SKM-1 treated with dmso at 0.1 percent for 144 hours (cell line): ENCODE measurements at regions not wholly inside any gene's neighbourhood (a gene's known extent, or its start where the extent isn't known, plus 50 kb on each side); places are given as distances from the start of the nearest gene placed in this dataset.

Experiments
- DNase-seq: peaks from one replicate; lab custom pipeline; 2025; ENCODE audit not compliant: unreplicated experiment; lab: John Stamatoyannopoulos, UW

DNA sequence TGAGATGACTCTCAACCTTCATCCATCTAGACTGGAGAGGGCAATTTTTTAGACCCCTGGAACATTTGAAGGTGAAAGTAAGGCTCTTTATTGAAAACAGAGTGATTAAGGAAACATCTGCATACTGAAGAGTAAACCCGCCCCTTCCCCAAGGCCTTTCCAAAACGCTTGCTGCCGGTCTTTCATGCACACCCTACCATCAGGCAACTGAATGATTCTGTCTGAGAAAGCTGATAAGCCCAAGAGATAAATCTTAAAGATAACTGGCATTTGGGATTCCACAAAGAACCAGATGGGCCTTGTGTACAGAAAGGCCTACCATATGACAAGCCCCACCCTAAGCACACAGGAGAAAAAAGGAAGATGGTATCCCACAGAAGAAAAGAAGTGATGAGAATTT is 54.4 kb upstream of the PIK3R1 start:
- no peak for DNase-seq

DNA sequence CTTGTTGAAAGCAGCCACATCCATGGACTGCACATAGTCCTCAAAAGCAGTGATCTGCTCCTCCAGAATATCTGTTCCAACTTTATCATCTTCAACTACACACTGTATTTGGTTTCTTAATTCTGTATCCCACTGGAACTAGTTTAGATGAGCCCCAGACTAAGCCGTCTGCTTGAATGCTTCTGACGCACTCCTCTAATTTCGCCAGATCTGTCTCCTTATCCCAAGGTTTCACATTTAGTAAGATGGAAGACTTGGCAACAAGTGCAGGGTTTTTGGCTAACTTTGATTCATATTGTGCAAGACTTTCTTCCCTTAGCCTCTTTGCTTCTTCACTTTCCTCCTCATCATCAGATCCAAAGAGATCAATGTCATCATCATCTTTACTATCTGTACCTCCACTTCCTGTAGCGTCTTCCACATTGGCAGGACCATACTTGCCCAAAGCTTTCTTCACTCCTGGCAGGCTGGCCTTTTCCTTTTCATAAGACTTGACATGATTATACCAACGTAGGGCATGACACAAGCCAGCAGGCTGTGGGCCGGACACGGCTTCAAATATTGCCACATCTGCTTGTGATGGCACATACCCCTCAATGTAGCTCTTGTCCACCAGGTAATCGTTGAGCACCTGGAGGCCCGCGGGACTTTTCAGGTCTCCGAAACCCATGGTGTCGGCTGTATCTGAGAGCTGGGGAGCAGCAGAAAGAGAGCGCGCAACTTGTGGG is 56.2 kb upstream of the PIK3R1 start:
- no peak for DNase-seq

DNA sequence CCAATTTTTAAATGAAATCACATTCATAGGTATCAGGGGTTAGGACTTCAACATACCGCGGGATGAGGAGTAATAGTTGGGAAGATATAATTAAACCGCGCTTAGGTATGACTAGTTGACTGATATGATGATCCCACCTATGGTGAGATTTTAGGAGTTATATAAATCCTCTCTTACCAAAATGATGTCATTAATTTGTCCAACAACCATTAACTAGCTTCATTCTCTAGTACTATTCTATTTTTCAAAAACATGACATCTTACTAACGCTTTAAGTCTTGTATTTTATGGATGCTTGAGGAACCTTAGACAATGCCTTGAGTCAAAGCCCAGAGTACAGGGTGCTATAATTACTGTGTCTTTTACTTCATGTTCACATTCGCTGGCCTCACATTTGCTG is 59.6 kb upstream of the PIK3R1 start:
- no peak for DNase-seq

DNA sequence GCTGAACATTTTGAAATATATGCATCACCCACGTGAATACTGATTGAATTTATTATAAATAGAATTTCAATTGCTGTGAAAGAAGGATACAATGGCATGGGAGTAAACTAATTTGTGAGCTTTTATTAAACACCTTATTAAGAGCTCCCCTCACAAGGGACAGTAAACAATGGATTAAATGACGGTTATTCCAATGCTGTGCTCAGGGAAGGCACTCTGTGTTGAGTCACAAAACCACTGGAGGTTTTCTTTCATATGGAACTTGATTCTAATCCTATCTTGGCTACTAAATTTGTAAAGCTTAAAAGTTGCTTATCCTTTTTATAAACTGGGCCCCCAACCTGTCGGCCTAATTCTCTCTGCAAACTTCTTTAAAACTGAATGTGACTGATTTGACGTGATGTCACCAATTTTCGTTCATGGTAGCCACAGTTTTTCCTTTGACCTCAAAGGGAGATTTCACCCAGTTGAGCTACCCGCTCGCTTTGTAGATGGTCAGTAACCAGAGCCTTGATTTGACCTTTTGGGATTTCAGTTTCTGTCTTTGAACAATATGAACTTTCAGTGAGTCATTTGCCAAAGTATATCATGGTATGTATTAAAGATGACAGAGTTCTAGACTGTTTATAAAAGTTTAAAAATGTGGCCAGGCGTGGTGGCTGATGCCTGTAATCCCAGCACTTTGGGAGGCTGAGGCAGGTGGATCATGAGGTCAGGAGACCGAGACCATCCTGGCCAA is 61.3 kb upstream of the PIK3R1 start:
- no peak for DNase-seq

DNA sequence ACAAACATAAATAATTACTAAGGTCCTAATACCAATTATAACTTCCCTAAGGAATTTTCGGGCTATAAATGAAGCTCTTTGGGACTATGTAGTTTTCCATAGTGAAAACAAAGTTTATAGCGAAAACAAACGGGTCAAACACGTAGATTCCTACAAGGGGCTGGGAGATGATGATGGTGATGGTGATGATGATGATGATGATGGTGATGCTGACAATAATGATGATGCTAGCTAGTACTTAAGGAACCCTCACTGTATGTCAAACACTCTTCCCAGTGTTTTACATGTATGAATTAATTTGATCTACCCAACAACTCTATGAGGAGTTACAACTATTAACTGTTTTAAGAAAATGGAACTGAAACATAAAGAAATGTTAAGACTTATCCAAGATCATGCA is 63.7 kb upstream of the PIK3R1 start:
- DNase-seq = no peak

DNA sequence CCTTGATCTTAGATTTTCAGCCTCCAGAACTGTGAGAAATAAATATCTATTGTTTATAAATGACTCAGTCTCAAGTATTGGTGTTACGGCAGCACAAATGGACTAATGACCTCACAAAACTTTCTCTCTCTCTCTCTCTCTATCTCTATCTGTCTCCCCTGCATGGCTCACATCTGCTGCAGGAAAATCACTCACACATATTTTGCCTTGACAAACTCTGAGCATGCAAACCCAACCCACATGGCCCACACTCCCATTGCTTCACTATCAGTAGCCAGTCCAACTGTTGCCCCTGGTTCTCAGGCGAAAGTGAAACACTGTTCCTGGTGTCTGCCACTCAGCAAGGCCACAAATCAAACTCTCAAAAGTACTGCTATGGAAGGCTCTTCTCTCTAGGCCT is 66.4 kb upstream of the PIK3R1 start:
- DNase-seq = no peak

DNA sequence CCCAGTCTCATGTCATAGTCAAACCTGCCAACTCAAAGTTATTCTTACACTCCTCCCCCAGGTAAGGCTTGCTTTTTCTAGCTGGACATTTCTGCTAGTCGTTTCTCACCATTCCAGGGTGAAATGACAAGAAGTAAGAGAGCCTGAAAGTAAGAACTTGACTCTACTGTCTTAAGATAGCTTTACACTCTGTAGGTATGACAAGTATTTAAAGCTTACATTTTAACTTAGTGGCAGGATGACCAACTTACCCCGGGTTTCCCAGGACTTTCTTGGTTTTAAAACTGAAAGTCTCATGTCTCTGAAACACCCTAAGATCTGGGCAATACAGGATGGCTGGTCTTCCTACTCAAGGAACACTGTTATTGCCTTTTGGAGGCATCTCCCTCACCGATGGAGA is 67.5 kb upstream of the PIK3R1 start:
- DNase-seq = no peak

DNA sequence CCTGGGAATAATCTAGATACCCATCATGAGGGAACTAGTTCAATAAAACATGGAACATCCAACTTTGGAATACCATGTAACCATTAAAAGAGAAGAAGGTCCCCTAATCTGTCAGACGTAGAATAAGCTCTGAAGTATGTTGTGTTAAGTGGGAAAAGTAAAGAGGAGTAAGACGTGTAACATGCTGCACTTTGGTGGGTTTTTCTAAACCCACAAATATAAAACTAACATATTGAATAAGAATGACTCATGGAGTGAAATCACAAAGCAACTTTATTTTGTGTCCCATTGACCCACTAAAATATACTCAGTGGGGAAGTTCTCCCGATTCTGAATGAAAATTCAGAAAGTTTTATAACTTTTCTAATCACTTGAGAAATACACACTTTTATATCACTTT is 67.9 kb upstream of the PIK3R1 start:
- DNase-seq = no peak

DNA sequence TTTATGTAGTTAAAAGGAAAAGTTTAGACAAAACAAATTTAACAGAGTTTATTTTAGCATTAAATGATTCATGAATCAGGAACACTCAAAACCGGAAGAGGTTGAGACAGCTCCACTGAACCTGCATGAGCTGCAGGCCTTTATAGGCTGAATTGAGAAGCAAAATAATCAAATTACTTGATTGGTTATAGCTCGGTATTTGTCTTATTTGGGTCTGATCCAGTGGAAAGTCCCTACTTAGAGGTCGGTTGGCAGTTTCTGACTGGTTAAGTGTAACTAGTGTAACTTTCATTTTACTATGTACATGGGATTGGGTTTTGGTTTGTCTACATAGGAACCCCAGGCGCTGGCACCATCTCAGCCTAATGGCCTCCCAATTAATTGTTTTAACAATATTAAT is 74.1 kb upstream of the PIK3R1 start:
- DNase-seq = no peak

DNA sequence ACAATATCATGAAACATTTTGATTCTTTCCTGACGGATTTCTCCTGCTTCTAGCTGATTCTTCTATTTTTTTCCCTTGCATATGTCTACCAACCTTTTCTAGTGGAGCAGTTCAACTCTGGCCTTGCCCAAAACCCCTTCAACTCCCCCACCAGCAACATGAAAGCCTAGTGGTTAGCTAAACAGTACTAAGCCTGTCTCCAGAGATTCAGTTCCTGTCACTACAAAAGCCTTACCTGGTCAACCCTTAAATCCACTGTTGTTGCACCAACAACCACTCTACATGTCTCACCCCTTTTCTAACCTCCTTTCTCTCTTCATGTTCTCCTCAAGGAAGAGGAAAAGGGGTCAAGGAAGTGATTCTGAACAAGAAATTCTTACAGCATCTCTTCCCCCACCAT is 74.8 kb upstream of the PIK3R1 start:
- DNase-seq = no peak

DNA sequence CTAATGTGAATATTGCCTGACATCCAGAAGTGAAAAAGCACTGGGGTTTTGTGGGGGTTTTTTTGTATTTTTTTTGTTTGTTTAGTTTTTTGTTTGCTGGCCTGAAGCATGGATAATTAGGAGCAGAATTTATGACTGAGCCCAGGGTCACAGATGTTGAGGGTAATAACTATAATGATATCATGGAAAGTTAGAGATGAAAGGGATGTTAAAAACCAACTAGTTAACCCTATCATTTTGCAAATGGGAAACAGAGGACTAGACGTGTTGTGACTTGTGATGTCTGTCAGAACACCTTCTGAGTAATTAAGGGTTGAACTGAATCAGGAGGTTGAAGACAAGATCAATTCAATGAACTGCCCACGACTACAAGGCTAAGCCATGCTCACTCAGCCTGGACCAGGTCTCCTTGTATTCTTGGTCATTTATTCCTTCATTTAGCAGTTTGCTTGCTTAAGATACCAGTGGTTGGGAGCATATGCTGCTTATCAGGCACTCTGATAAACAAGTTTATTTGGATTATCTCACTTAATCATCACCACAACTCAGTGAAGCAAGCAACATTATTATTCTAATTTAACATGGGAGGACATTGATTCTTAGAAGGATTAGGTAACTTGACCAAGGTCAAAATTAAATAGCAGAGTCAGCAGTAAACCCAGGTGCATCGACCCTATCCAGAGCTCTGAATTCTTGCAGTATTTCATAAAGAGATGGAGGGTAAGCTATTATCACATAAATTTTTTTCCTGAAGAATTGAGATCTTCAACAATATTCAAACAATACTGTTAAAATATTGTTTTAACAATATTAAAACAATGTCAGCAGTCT is 75.7 kb upstream of the PIK3R1 start:
- no peak for DNase-seq

DNA sequence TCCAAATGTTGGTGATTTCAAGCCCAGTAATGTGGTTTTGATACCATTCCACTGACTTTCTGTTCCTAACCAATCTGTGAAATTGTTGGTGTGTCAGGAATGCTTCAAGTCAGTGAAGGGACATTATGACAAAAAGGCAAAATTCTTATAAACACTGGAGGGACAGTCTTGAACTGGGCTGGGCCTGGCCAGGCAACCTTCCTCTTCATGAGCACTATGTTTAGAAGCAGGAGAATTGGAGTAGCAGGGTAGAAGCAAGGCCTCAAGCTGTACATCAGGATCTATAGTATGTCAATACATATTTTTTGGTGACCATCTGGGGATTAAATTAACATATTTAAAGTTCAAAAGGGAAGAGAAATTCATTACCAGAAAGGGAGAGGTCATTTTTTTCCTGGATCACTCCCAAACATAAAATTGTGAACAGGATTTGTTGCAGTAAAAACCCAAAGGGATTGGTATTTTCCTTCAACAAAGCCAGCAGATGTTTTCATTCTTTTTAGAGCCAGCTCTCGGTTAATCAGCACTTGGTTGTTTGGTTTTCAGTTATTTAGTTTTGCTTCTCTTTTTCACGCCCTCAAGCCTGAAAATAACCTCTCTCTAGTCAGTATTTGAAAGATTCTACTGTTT is 77.9 kb upstream of the PIK3R1 start:
- no peak for DNase-seq

DNA sequence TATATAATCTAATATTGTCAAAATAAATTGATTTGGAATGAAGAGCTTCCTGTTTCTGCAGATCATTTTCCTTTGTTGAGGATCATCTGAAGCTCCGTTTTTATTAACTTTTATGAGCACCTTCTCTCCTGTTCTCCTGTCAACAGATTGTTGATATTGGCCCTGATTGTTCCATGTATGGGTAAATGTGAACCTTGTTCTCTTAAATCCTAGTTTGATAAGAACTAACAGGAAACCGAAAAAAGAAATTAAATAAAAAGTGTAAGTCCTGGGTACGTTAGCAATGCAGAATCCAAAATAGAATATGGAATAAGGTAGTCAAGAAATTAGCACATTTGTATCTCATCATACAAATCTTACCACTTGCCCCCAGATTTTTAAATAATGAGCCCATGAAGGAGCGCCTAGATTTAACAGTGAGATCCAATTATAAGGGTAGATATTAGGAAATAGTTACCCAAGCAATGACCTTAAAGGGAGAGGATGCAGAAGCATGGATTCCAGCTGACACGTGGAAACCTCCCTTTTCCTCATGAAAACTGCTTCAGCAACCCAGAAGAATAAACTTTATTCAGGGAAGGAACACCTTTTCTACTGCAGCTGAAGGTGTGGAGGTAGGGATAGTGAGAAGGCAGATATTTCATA is 80.8 kb upstream of the PIK3R1 start:
- no peak for DNase-seq

DNA sequence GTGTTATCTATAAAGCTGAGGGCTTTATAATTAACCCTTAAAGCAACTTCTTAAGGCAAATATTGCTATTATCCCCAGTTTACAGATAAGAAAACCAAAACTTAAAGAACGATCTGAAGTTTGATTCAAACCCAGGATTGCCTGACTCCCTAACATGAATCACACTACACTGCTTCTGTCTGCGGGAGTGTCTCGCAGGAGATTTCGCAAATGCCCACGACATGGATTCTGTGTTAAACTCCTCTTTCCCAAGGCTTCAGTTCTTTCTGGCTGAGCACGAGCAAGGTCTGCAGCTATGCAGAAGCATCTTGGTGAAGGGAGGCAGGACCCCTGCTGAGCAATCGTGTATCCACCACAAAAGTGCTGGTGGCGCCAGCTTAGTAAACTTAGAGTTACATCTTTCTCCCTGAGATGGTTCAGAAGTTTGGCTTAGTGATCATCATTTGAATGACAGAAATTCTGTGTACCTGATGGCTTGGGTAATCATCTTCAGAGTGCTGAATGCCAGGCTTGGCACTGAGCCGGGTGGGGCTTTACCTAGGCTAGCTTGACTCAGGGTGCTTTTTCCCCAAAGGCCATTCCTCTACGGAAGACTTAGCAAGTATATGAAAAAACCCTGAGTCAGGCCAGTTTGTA is 81.4 kb upstream of the PIK3R1 start:
- no peak for DNase-seq

DNA sequence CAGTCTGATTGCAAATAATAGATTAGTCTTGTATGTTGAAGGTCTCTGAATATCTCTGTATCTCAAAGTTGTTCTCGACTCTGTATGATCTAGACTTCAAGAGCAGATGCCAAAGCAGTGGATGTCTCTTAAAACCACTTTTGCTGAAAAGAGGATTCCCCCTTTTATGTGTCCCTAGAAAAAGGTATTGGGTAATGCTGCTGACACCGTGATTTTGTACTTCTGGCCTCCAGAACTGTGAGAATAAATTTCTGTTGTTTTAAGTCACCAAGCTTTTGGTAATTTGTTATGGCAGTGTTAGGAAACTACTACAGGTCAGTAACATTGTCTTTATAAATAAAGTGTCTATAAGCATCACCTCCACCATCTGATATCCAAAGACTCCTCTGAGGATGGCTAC is 85.3 kb upstream of the PIK3R1 start:
- no peak for DNase-seq

DNA sequence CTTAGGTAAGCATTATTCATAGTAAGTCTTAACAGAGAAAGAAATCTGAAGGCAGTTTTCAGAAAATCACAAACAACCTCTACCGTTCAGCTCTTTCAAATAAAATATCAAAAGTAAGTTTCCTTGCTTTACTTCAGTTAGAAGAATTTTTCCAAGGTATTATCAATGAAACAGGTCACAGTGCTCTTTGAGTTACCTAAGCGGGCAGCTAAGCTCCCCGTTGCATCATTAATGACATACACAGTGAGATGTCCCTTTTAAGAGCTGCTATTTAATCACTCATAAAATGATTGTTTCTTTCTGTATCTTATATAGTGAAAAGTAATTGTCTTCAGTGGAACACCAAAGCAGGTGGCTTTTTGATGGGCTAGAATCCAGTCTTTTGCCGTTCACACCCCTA is 86.2 kb upstream of the PIK3R1 start:
- no peak for DNase-seq

DNA sequence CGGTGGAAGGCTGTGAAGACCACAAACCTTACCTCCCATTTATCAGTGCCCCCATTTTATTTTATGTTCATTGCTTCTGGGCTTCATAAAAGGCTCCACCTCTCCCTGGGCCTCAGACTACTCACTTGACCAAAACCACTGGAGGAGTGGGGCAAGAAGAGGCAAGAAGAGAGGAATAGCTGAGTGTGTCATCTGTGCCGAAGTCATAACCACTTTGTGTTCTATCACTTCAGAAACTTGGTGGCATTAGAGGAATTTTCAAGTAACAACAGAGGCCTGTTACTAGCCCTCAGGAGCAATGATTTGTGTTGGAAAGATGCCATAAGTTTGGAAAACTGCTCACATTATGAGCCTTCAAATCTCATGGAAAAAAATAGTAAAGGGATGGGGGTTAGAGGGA is 88.7 kb upstream of the PIK3R1 start:
- no peak for DNase-seq

DNA sequence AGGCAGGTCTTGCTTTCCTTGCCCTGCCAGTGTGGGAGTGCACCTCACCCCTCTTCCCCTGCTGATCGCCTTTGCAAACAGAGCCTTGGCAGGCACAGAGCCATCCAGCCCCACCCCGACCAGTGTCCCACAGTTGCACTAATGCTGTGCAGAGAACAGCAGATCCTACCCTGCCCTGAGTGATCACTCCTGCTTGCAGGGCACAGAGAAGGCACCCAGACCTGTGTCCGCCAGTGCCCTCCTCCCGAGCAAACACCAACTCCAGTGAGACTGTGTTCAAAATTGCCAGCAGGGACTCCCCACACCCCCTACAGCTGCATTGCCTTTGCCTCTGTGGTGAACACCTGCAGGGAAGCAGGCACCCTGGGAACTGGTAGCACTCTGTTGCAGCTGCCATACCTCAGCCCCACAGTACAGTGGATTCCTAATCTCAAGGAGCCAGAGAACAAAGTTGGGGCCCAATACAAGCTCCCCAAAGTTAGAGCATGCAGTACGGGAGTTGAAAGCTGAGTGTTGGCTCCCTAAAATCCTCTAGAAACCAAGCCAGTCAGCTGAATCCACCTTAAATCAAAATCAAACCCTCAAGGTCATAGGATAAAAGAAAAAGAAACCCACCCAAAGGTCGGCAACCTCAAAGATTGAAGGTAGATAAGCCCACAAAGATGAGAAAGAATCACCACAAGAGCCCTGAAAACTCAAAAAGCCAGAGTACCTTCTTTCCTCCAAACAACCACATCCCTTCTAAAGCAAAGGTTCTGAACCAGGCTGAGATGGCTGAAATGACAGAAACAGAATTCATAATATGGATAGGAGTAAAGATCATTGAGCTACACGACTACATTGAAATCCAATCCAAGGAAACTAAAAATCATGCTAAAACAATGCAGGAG is 92.9 kb upstream of the PIK3R1 start:
- DNase-seq = no peak

DNA sequence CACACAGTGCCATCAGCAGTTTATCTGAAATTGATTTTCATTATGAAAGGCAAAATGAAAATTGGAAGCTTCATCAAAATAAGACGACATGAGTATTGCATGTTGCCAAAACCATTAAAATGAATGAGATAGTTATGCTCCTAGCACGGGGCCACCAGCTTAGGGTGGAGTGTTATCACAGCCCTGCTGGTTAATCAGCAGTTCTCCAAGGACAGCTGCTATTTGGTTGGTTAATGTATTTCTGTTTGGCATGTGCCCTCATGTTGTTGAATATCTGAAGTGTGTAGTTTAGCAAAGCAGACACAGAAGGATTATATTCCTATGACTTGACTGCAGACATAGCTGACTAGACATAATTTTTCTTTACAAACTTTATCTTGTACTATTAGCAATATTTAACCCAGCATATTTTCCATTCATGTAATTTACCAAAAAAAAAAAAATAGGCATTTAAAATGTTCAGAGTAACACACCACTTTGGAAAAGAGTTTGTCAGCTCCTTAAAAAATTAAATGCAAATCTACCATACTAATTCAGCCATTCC is 98.6 kb upstream of the PIK3R1 start:
- DNase-seq = no peak
